NCI-H1092 treated with DMSO at 0.1 percent for 48 hours (cell line): ENCODE measurements at regions not wholly inside any gene's neighbourhood (a gene's known extent, or its start where the extent isn't known, plus 50 kb on each side); places are given as distances from the start of the nearest gene placed in this dataset.
"Not testable (repeated sequence)": the region's sequence is repeated elsewhere in the genome, so short reads cannot be mapped to it uniquely, and the experiment has no call there.

Experiments used
- DNase-seq: peaks from one replicate; lab custom pipeline; 2025; lab: John Stamatoyannopoulos, UW

DNA sequence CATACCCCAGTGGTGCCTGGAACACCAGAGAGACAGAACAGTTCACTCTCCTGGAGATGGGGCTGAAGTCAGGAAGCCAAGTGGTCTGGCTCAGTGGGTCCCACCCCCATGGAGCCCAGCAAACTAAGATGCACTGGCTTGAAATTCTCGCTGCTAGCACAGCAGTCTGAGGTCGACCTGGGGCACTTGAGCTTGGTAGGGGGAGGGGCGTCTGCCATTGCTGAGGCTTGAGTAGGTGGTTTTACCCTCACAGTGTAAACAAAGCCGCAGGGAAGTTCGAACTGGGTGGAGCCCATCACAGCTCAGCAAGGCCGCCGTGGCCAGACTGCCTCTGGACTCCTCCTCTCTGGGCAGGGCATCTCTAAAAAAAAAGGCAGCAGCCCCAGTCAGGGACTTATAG, 272.0 kb downstream of the KLF13 start:
- DNase-seq, result no peak

- DNase-seq, result no peak
These were observed 278.9 kb downstream of the KLF13 start for GRCh38 chr15:31605467-31605931.

- DNase-seq, result no peak
These were observed 279.6 kb downstream of the KLF13 start for GRCh38 chr15:31606194-31606669.

DNA sequence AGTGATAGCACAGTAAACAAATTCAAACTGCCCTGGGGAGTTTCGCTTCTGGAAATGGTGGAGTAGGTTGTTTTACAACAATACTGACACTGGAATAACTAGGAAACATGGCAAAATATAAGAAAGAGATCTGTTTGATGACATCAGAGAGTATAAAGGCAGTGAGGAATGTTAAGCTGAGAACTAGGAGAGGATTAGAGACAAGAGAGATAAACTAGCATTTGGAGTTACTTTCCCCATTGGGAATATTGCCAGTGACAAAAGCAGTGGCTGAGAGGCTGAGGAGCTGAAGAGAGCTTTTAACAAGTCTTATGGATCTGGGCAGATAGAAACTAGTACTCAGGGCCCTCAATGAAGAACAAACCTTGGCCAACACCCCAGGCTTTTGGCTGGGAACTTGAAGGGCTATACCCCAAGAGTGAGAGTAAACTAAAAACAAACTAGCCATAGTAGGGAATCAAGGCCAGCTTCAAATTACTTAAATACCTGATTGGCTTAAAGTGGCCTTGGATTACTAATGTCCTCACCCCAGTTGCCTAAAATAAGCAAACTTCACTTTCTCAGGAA, 280.4 kb downstream of the KLF13 start:
- DNase-seq, result no peak

DNA sequence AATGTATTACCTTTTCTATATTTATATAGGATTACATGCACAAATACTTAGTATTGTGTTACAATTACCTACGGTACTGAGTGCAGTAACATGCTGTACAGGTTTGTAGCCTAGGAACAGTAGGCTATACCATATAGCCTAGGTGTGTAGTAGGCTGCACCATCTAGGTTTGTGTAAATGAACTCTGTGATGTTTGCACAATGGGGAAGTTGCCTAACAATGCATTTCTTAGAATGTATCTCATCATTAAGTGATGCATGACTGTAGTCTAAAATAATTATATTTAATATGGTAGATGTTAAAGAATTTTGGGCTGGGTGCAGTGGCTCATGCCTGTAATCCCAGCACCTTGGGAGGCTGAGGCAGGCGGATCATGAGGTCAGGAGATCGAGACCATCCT, 281.0 kb downstream of the KLF13 start:
- no peak for DNase-seq

GRCh38 chr15:31609258-31609681, 282.6 kb downstream of the KLF13 start:
- DNase-seq, result no peak

- DNase-seq, result no peak
These were observed 283.3 kb downstream of the KLF13 start for GRCh38 chr15:31609906-31610305.

DNA sequence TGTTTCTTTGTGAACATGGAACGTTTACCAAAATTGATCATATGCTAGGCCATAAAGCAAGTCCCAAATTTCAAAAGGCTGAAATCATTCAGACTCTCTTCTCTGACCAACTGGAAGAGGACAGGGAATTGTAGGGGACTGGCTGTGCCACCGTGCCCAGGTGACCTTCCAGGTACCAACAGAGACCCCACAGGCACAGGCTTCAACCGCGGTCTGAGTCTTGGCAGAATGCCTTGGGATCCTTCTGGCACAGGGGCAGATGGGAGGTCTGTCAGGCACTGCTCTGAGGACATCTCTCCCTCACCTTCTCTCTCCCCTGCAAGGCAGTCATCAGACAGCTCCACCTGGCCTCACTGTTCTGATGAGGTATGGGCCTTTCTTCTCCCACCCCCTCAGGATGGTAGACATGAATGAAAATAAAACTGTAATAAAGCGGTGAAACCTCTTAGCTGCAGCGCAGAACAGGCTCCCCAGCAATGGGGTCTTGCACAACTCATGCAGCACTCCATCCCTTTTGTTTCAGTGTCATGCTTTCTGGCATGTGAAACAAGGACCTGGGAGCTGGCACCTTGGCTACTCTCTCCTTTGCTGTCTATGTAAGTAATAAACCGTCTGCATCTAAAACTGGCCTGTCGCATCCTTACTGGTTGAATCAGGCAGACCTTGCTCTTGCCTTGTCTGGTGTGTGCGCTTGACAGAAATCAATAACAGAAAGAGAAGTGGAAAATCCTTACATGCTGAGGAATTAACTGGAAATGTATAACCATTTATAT, 289.2 kb downstream of the KLF13 start:
- DNase-seq, result no peak

DNA sequence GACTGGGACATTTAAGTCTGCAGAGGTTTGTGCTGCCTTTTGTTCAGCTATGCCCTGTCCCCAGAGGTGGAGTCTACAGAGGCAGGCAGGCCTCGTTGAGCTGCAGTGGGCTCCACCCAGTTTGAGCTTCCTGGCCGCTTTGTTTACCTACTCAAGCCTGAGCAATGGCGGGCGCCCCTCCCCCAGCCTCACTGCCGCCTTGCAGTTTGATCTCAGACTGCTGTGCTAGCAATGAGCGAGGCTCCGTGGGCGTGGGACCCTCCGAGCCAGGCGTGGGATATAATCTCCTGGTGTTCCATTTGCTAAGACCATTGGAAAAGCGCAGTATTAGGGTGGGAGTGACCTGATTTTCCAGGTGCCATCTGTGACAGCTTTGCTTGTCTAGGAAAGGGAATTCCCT, 296.7 kb downstream of the KLF13 start:
- not testable (repeated sequence) for DNase-seq

DNA sequence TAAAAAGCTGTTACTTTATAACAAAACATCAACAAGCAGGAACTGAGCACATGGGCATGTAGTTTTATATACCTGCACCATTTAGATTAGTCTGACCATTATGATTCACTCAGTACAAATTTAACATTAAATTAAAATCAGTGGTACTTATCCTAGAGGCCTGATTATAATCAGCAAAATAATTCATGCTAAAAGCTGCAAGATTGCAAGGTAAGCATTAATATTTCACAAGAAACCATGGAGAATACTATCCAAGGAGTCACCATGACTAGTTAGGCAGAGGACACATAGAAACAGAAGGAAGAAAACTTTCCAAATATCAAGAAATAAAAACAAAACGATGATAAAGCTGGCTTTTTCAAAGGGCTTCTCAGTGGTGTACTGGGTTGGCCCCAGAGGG, 297.5 kb downstream of the KLF13 start:
- not testable (repeated sequence) for DNase-seq

GRCh38 chr15:31635715-31636114, 309.1 kb downstream of the KLF13 start:
- DNase-seq, result peak; percentile 40

GRCh38 chr15:31636911-31637310, 310.3 kb downstream of the KLF13 start:
- DNase-seq, result not testable (repeated sequence)

GRCh38 chr15:31643955-31644354, 317.3 kb downstream of the KLF13 start:
- DNase-seq, result not testable (repeated sequence)

DNA sequence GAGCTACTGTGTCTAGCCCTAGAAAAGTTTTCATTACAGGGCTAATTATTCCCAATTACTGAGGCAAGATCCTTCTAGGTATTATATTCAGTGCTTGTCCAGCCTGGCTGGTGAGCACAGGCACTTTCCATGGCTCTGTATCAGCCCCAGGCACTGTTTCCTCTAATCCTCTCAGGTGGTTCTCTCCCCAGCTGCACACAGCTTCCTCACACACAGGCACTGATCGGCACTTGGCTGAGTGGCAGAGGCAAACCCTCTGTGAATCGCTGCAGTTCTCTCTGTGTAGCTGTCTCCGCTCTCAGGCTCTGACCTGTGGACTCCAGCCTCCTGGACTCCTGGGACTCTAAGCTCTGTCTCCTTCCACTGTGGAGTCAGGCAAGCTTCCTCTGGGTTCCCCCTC, 318.1 kb downstream of the KLF13 start:
- DNase-seq, result not testable (repeated sequence)

DNA sequence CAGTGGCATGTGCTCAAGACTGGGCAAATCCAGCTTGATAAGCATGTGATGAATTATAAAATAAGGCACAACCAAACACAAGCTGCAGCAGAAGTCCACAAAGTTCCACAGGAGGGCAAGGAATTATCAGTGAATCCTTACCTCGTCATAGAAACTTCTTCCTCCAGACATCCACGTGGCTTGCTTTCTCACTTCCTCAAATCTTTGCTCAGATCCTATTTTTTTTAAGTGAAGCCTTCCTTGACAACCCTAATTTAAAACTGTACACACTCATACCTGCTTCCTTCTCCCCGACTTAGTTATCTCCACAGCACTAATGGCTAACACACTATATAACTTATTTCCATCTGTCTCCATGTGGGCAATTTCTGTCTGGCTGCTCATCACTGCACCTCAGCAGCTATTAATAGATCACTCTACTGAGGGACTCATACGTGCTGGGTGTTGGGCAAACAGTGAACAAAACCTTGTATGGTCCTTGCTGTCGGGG, 320.7 kb downstream of the KLF13 start:
- DNase-seq, result not testable (repeated sequence)

DNA sequence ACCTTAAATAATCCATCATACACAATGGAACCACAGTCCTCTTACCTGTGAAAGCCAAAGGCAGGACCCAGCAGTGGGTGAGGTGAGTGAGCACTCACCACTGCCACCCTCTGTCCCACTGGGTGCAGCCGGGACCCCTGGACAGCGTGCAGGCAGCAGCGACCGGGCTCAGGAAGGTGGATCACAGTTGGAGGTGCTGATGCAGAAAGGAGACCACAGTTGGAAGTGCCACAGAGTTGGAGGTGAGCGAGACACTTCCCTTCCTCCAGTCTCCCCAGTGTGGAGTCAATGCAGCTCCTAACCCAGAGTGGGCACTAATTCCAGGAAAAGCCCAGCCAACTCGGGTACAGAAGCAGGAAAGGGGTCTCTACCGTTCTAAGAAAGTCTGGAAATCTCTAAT, 323.0 kb downstream of the KLF13 start:
- not testable (repeated sequence) for DNase-seq

- not testable (repeated sequence) for DNase-seq
These were observed 323.5 kb downstream of the KLF13 start for GRCh38 chr15:31650055-31650701.

DNA sequence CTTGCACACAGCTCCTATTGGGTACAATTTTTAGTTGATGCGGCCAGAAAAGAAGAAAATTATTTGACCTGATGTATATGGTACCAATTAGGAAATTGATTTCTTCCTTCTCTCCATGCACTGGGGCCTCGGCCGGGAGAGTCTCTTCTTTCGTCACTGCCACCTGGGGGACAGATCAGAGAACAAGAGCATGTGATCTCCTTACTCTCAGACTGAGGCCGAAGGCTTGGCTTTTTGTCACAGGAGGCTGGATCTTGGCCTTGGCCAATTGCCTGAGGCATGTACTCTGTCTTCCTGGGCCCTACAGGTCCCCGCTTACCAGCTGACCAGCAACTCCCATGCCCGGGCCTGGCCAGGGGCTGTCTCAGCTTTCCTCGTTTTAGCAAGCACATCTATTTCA, 330.3 kb downstream of the KLF13 start:
- not testable (repeated sequence) for DNase-seq

- DNase-seq, result no peak
These were observed 334.2 kb downstream of the KLF13 start for GRCh38 chr15:31660816-31661215.

- DNase-seq, result not testable (repeated sequence)
These were observed 339.1 kb downstream of the KLF13 start for GRCh38 chr15:31665732-31666131.

DNA sequence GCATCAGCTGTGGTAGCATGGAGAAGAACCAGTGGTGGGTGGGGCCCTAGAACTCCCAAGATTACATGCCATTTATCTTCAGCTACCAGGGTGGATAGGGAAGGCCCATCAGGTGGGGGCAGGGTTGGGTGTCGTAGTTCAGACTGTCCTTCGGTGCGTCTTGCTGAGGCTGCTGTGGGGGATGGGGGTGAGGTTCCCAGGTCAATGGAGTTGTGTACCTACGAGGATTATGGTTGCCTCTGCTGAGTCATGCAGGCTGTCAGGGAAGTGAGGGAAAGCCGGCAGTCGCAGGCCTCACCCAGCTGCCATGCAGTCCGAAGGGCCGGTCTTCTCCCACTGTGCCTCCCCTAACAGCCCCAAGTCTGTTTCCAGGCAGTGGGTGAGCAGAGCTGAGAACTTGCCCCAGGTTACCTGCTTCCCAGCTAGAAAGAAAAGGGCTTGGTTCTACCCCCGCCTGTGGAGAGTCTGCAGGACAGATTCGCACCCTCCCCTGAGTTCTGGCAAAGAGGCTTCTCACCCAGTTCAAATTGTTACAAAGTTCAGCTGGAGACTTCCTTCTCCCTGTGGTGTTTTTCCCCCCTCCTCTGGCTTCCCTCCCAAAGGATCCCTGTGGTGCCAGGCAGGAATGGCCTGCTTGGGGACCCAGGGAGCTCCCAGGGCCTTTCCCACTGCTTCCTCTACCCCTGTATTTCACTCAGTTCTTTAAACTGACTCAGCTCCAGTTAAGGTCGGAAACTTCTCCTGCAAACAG, 342.7 kb downstream of the KLF13 start:
- not testable (repeated sequence) for DNase-seq

GRCh38 chr15:31673263-31673662, 346.6 kb downstream of the KLF13 start:
- not testable (repeated sequence) for DNase-seq
